ENCODE measurements at regions not wholly inside any gene's neighbourhood (a gene's known extent, or its start where the extent isn't known, plus 50 kb on each side); places are given as distances from the start of the nearest gene placed in this dataset.

- no peak for TF ChIP-seq CTCF (IDR thresholded peaks at IDR 0.05)
- TF ChIP-seq POLR2A (IDR thresholded peaks at IDR 0.05), result no peak
These were observed 149.8 kb upstream of the LARGE1 start for GRCh38 chr22:34070051-34070450.

Measured in testis (tissue), 2 donors.